H1 (cell line): ENCODE measurements at regions not wholly inside any gene's neighbourhood (a gene's known extent, or its start where the extent isn't known, plus 50 kb on each side); places are given as distances from the start of the nearest gene placed in this dataset.

Source experiments
- CTCF ChIA-PET: fragments of 300-600 bp; sonication (Branson Sonifier 250); formaldehyde crosslinking; loops from one replicate; lab custom pipeline; 2021; ENCODE audit not compliant: partially characterized antibody; lab: Charles Lee
- POLR2A ChIA-PET: fragments of 300-600 bp; sonication (Branson Sonifier 250); formaldehyde crosslinking; loops from one replicate; lab custom pipeline; 2021; ENCODE audit warnings: inconsistent platforms; ENCODE audit not compliant: partially characterized antibody; lab: Charles Lee
- DNase-seq, 2 experiments: peaks; one replicate each; pipeline versions ENCODE4 v3.0.0 to v3.0.0-alpha.2; 2010 to 2022; ENCODE audit warnings: low spot score in 2 of 2, low read depth in 1 of 2, mixed read lengths in 1 of 2
- FAIRE-seq: peaks from 2 replicates; lab custom pipeline; 2011; peaks lifted over from hg19 to GRCh38; lab: Jason Lieb, UNC
- H2AFZ ChIP-seq: 2 replicates; pipeline ENCODE4 v1.8.1; 2012; ENCODE audit warnings: low read length, inconsistent platforms
- H2AK5ac ChIP-seq: 2 replicates; pipeline ENCODE4 v1.6.1; 2013; ENCODE audit warnings: low read depth, low read length
- H2BK120ac ChIP-seq: replicated peaks from 2 replicates; pipeline ENCODE3; 2013; ENCODE audit warnings: low read depth, low read length, inconsistent platforms
- H2BK12ac ChIP-seq: 2 replicates; pipeline ENCODE4 v1.6.1; 2013; ENCODE audit warnings: low read depth, low read length
- H2BK15ac ChIP-seq: 2 replicates; pipeline ENCODE4 v1.6.1; 2013; ENCODE audit warnings: low read length
- H2BK20ac ChIP-seq: 2 replicates; pipeline ENCODE4 v1.6.1; 2013; ENCODE audit warnings: low read length
- H2BK5ac ChIP-seq: 2 replicates; pipeline ENCODE4 v1.6.1; 2013; ENCODE audit warnings: low read depth, low read length
- H3K14ac ChIP-seq: 2 replicates; pipeline ENCODE4 v1.6.1; 2013; ENCODE audit warnings: inconsistent platforms; ENCODE audit not compliant: insufficient read length
- H3K18ac ChIP-seq: 2 replicates; pipeline ENCODE4 v1.6.1; 2013; ENCODE audit warnings: low read length; ENCODE audit errors: extremely low read depth
- H3K23ac ChIP-seq: 2 replicates; pipeline ENCODE4 v1.6.1; 2013; ENCODE audit warnings: inconsistent platforms; ENCODE audit not compliant: insufficient read length
- H3K23me2 ChIP-seq: 2 replicates; pipeline ENCODE4 v1.6.1; 2013; ENCODE audit warnings: low read depth, low read length
- H3K27ac ChIP-seq: 2 replicates; pipeline ENCODE4 v1.6.1; 2011; ENCODE audit warnings: low read depth, low read length, inconsistent platforms
- H3K27me3 ChIP-seq, 4 experiments: replicated peaks in 1 of 4; 1 replicate in 1 of 4; 2 replicates in 3 of 4; pipeline versions ENCODE4 v1.6.1 to v1.8.1; 2011 to 2013; ENCODE audit warnings: low read length in 3 of 4, mild to moderate bottlenecking in 3 of 4, inconsistent platforms in 2 of 4, mixed read lengths in 2 of 4, moderate library complexity in 1 of 4; ENCODE audit not compliant: control insufficient read depth in 3 of 4, insufficient read depth in 3 of 4; ENCODE audit errors: extremely low read depth in 1 of 4
- H3K36me3 ChIP-seq, 4 experiments: 2 replicates each; pipeline versions ENCODE4 v1.6.1 to v1.8.1; 2011 to 2013; ENCODE audit warnings: mild to moderate bottlenecking in 4 of 4, low read length in 3 of 4, moderate library complexity in 2 of 4, control low read depth in 1 of 4, inconsistent platforms in 1 of 4; ENCODE audit not compliant: insufficient read depth in 4 of 4, control insufficient read depth in 2 of 4
- H3K4ac ChIP-seq: replicated peaks from 2 replicates; pipeline ENCODE3; 2013; ENCODE audit warnings: low read length, low read depth, mixed read lengths, inconsistent platforms; ENCODE audit not compliant: insufficient read length
- H3K4me1 ChIP-seq, 4 experiments: replicated peaks in 1 of 4; 1 replicate in 1 of 4; 2 replicates in 3 of 4; pipeline versions ENCODE4 v1.6.1 to v1.8.1; 2011 to 2013; ENCODE audit warnings: low read length in 3 of 4, inconsistent platforms in 2 of 4, mixed read lengths in 1 of 4; ENCODE audit not compliant: insufficient read depth in 4 of 4, control insufficient read depth in 3 of 4
- H3K4me2 ChIP-seq, 2 experiments: 2 replicates each; pipeline versions ENCODE4 v1.6.1 to v1.8.1; 2011 to 2013; ENCODE audit warnings: low read depth in 2 of 2, low read length in 2 of 2, control low read depth in 1 of 2, inconsistent platforms in 1 of 2, mild to moderate bottlenecking in 1 of 2; ENCODE audit not compliant: insufficient read depth in 1 of 2
- H3K4me3 ChIP-seq, 4 experiments: fragments of 200-600, 300-600 bp in 1 of 4; sonication (generic), shearing (Covaris generic), sonication (Bioruptor Twin) in 1 of 4; 2 replicates each; pipeline versions ENCODE4 v1.5.1 to v1.8.1; 2011 to 2016; ENCODE audit warnings: low read length in 4 of 4, low read depth in 3 of 4, control low read depth in 2 of 4, inconsistent platforms in 2 of 4, mild to moderate bottlenecking in 2 of 4, mixed read lengths in 1 of 4, moderate library complexity in 1 of 4; ENCODE audit not compliant: insufficient read depth in 2 of 4; ENCODE audit errors: extremely low read depth in 1 of 4
- H3K56ac ChIP-seq: replicated peaks from 2 replicates; pipeline ENCODE3; 2013; ENCODE audit warnings: low read depth, mild to moderate bottlenecking, mixed read lengths, low read length, inconsistent platforms; ENCODE audit not compliant: insufficient read length
- H3K79me1 ChIP-seq: 2 replicates; pipeline ENCODE4 v1.6.1; 2013; ENCODE audit warnings: low read depth, low read length, control low read depth
- H3K79me2 ChIP-seq, 2 experiments: 2 replicates each; pipeline versions ENCODE4 v1.6.1 to v1.8.1; 2012 to 2013; ENCODE audit warnings: low read length in 2 of 2, mild to moderate bottlenecking in 2 of 2, inconsistent platforms in 1 of 2; ENCODE audit not compliant: insufficient read depth in 2 of 2, control insufficient read depth in 1 of 2
- H3K9ac ChIP-seq, 4 experiments: replicated peaks in 1 of 4; 1 replicate in 1 of 4; 2 replicates in 3 of 4; pipeline versions ENCODE4 v1.6.1 to v1.8.1; 2011 to 2013; ENCODE audit warnings: low read depth in 3 of 4, low read length in 3 of 4, control low read depth in 2 of 4, mild to moderate bottlenecking in 2 of 4, moderate library complexity in 2 of 4, inconsistent platforms in 1 of 4; ENCODE audit errors: extremely low read depth in 1 of 4
- H3K9me3 ChIP-seq, 2 experiments: 2 replicates each; pipeline versions ENCODE4 v1.6.1 to v1.8.1; 2012 to 2013; ENCODE audit warnings: mild to moderate bottlenecking in 2 of 2, moderate library complexity in 2 of 2, control low read depth in 1 of 2, inconsistent platforms in 1 of 2, low read depth in 1 of 2, low read length in 1 of 2, mixed read lengths in 1 of 2; ENCODE audit not compliant: insufficient read depth in 2 of 2
- H4K20me1 ChIP-seq, 2 experiments: replicated peaks in 1 of 2; 2 replicates each; pipeline versions ENCODE3 to v1.8.1; 2011 to 2013; ENCODE audit warnings: inconsistent platforms in 2 of 2, low read length in 2 of 2, mild to moderate bottlenecking in 1 of 2; ENCODE audit not compliant: insufficient read depth in 2 of 2, control insufficient read depth in 1 of 2
- H4K5ac ChIP-seq: 2 replicates; pipeline ENCODE4 v1.6.1; 2013; ENCODE audit warnings: low read length, low read depth, mixed read lengths, inconsistent platforms; ENCODE audit not compliant: insufficient read length
- H4K8ac ChIP-seq: 2 replicates; pipeline ENCODE4 v1.8.0; 2013; ENCODE audit warnings: mild to moderate bottlenecking, moderate library complexity, low read length, inconsistent platforms; ENCODE audit not compliant: insufficient read depth; ENCODE audit errors: extremely low read depth
- H4K91ac ChIP-seq: replicated peaks from 2 replicates; pipeline ENCODE3; 2013; ENCODE audit warnings: low read length, mixed read lengths, inconsistent platforms; ENCODE audit not compliant: insufficient read length
- ASH2L ChIP-seq: fragments of 200-600, 300-600 bp; sonication (generic); IDR thresholded peaks from one replicate; pipeline ENCODE4 v1.7.1; 2017; ENCODE audit warnings: low read length
- CBX8 ChIP-seq: fragments of 300-800, 300-1000 bp; sonication (generic); IDR thresholded peaks from 2 replicates; pipeline ENCODE4 v1.7.1; 2016; ENCODE audit warnings: low read depth, low read length, borderline replicate concordance
- CHD1 ChIP-seq: IDR thresholded peaks from 2 replicates; pipeline ENCODE4 v1.6.1; 2012; ENCODE audit warnings: low read depth, low read length, improper control_type of control experiment
- CHD2 ChIP-seq: IDR thresholded peaks from 2 replicates; pipeline ENCODE4 v1.6.1; 2012; ENCODE audit warnings: low read length, improper control_type of control experiment
- EGR1 ChIP-seq: IDR thresholded peaks from 2 replicates; pipeline ENCODE4 v1.6.1; 2011; ENCODE audit warnings: low read depth, low read length, borderline replicate concordance
- HDAC2 ChIP-seq, 2 experiments: fragments of 300-600 bp in 1 of 2; sonication (generic) in 1 of 2; IDR thresholded peaks; 2 replicates each; pipeline ENCODE4 v1.6.1; 2011 to 2012; ENCODE audit warnings: low read depth in 2 of 2, low read length in 2 of 2, mild to moderate bottlenecking in 2 of 2, moderate library complexity in 2 of 2, borderline replicate concordance in 1 of 2, inconsistent platforms in 1 of 2
- RXRA ChIP-seq: IDR thresholded peaks from 2 replicates; pipeline ENCODE4 v1.6.1; 2011; ENCODE audit warnings: low read depth, mild to moderate bottlenecking, low read length, moderate library complexity; ENCODE audit not compliant: insufficient read depth
- SP1 ChIP-seq: IDR thresholded peaks from 2 replicates; pipeline ENCODE4 v1.6.1; 2011; ENCODE audit warnings: low read depth, low read length
- SRF ChIP-seq: IDR thresholded peaks from 2 replicates; pipeline ENCODE4 v1.6.1; 2011; ENCODE audit warnings: mild to moderate bottlenecking, low read depth, low read length, moderate library complexity
- TAF7 ChIP-seq: optimal IDR thresholded peaks from 2 replicates; pipeline ENCODE3; 2011; ENCODE audit warnings: low read depth, mild to moderate bottlenecking, inconsistent platforms, low read length, moderate library complexity, borderline replicate concordance
- WGBS, 2 experiments: shearing (Covaris generic) in 1 of 2; methylation state at CpG; one replicate each; pipeline versions ENCODE4 v1.1.6 to v1.1.7; 2013 to 2015; ENCODE audit warnings: low lambda C conversion rate in 2 of 2, mixed read lengths in 2 of 2, inconsistent platforms in 1 of 2, low coverage in 1 of 2, missing lambda C conversion rate in 1 of 2; ENCODE audit not compliant: insufficient replicate concordance in 2 of 2, insufficient coverage in 1 of 2, insufficient read length in 1 of 2; ENCODE audit errors: extremely low coverage in 1 of 2, missing lambda C conversion rate in 1 of 2; 5-methylcytosine and 5-hydroxymethylcytosine counted together
- TF ChIP-seq, protein P1 (sequence below): IDR thresholded peaks from 2 replicates; pipeline ENCODE4 v1.6.1; 2011; ENCODE audit warnings: low read length, improper control_type of control experiment
- TF ChIP-seq, protein P2 (sequence below): IDR thresholded peaks from 2 replicates; pipeline ENCODE4 v1.6.1; 2012; ENCODE audit warnings: inconsistent platforms

DNA sequence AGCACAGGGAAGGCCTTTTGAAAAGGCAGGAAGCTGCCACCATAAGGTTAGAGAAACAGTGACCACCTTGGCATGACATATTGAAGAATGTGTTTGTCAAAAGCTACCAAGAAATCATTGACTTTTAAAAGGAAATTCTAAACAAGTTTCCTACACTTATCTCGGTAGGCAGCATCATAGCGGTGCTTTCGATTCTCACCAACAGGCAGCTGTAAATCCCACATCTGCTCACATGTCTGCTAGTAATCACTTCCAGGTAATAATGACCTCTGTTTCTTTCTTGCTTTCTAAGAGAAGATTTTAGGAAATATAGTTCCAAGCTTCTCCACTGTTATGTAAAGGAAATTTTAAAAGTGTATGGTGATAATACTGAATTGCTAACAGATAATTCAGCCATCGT, 821.1 kb upstream of the FOXG1 start:
- FAIRE-seq = no peak
- CTCF ChIA-PET = interaction anchor here (0.6 kb wide), 1 partner anchor 408 kb away, joined by 3 read pairs; no protein-coding TSS in a partner anchor
- Histone ChIP-seq H3K23ac (no peak overlapping the region), H3K23me2 (no peaks in the 10 kb centered on the region), H4K8ac (no peak overlapping the region), H4K20me1 (no peaks in the 10 kb centered on the region), H3K79me1 (no peaks in the 10 kb centered on the region), H3K18ac (no peak overlapping the region), H4K91ac (no peak overlapping the region), H3K4me3 (no peak overlapping the region), H3K4me2 (no peak overlapping the region), H4K5ac (no peak overlapping the region), H3K36me3 (no peaks in the 10 kb centered on the region), H3K4ac (no peak overlapping the region), H2BK15ac (no peak overlapping the region), H2AK5ac (no peak overlapping the region), H3K9me3 (no peaks in the 10 kb centered on the region), H2BK20ac (no peak overlapping the region), H3K27me3 (no peaks in the 10 kb centered on the region), H3K27ac (no peak overlapping the region), H2BK120ac (no peak overlapping the region), H3K14ac (no peak overlapping the region), H2BK12ac (no peak overlapping the region), H2BK5ac (no peak overlapping the region), H3K4me1 (no peaks in the 10 kb centered on the region), H3K9ac (no peak overlapping the region), H3K79me2 (no peaks in the 10 kb centered on the region), H2AFZ (no peak overlapping the region), H3K56ac (no peak overlapping the region)
- no peak for TF ChIP-seq CBX8
- TF ChIP-seq, protein P1, sequence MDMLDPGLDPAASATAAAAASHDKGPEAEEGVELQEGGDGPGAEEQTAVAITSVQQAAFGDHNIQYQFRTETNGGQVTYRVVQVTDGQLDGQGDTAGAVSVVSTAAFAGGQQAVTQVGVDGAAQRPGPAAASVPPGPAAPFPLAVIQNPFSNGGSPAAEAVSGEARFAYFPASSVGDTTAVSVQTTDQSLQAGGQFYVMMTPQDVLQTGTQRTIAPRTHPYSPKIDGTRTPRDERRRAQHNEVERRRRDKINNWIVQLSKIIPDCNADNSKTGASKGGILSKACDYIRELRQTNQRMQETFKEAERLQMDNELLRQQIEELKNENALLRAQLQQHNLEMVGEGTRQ = no peak
- no peak for TF ChIP-seq EGR1
- TF ChIP-seq TAF7 = no peak
- TF ChIP-seq CHD1 = no peak
- TF ChIP-seq SRF = no peak
- TF ChIP-seq, protein P2, sequence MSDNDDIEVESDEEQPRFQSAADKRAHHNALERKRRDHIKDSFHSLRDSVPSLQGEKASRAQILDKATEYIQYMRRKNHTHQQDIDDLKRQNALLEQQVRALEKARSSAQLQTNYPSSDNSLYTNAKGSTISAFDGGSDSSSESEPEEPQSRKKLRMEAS = no peak
- no peak for TF ChIP-seq HDAC2 (IDR thresholded peaks at IDR 0.05; ENCODE audit: borderline replicate concordance in 1 of 2, low read depth in 2 of 2, low read length in 2 of 2)
- TF ChIP-seq CHD2 = no peak
- no peak for TF ChIP-seq ASH2L
- TF ChIP-seq SP1 = no peak
- no peak for TF ChIP-seq RXRA
- POLR2A ChIA-PET = no interaction called here
- no peak for DNase-seq
- 94% methylated on average over 4 of the region's 4 CpGs; no CpG with 5 or more reads in 1 of the 2 experiments for WGBS, 2 experiments
